Endodermal cell (in vitro differentiated cells): ENCODE measurements at regions not wholly inside any gene's neighbourhood (a gene's known extent, or its start where the extent isn't known, plus 50 kb on each side); places are given as distances from the start of the nearest gene placed in this dataset.
A peak's percentile ranks its signal among the peaks of the same experiment; 100 is the strongest.

ENCODE experiments used
- DNase-seq: peaks from one replicate; pipeline ENCODE4 v3.0.0-alpha.2; 2017
- H3K27ac ChIP-seq: 2 replicates; pipeline ENCODE4 v1.5.1; 2013; ENCODE audit warnings: mild to moderate bottlenecking, low read depth, low read length, moderate library complexity
- H3K27me3 ChIP-seq: 2 replicates; pipeline ENCODE4 v1.6.1; 2013; ENCODE audit warnings: mild to moderate bottlenecking, low read length, moderate library complexity; ENCODE audit not compliant: insufficient read depth, control insufficient read depth, poor library complexity, severe bottlenecking
- H3K36me3 ChIP-seq: 2 replicates; pipeline ENCODE4 v1.7.0; 2013; ENCODE audit warnings: mild to moderate bottlenecking, low read length, moderate library complexity; ENCODE audit not compliant: control insufficient read depth, insufficient read depth
- H3K4me1 ChIP-seq: one replicate; pipeline ENCODE4 v1.7.0; 2013; ENCODE audit warnings: low read length; ENCODE audit not compliant: control insufficient read depth, insufficient read depth
- H3K4me3 ChIP-seq: 2 replicates; pipeline ENCODE4 v1.5.1; 2013; ENCODE audit warnings: mild to moderate bottlenecking, low read length, moderate library complexity
- H3K9ac ChIP-seq: 2 replicates; pipeline ENCODE4 v1.6.1; 2013; ENCODE audit warnings: mild to moderate bottlenecking, low read length, moderate library complexity; ENCODE audit not compliant: poor library complexity, severe bottlenecking; ENCODE audit errors: extremely low read depth
- H3K9me3 ChIP-seq: 2 replicates; pipeline ENCODE4 v1.6.1; 2013; ENCODE audit warnings: mild to moderate bottlenecking, low read length, moderate library complexity; ENCODE audit not compliant: control insufficient read depth
- H3K27ac Mint-ChIP-seq: 2 replicates; pipeline ENCODE4 v1.8.0; 2020; ENCODE audit warnings: mixed read lengths
- H3K27me3 Mint-ChIP-seq: 2 replicates; pipeline ENCODE4 v1.8.0; 2021; ENCODE audit warnings: mild to moderate bottlenecking, mixed read lengths; ENCODE audit not compliant: insufficient read depth
- H3K36me3 Mint-ChIP-seq: 2 replicates; pipeline ENCODE4 v1.8.0; 2020; ENCODE audit warnings: low read depth, mixed read lengths
- H3K4me1 Mint-ChIP-seq: 2 replicates; pipeline ENCODE4 v1.8.0; 2020; ENCODE audit warnings: mixed read lengths
- H3K4me3 Mint-ChIP-seq: 2 replicates; pipeline ENCODE4 v1.8.0; 2020; ENCODE audit warnings: mild to moderate bottlenecking, moderate library complexity, mixed read lengths
- H3K9me3 Mint-ChIP-seq: 2 replicates; pipeline ENCODE4 v1.8.0; 2020; ENCODE audit warnings: mild to moderate bottlenecking, mixed read lengths
- CTCF ChIP-seq: fragments of 200-600 bp; sonication (generic); conservative IDR thresholded peaks from 2 replicates; pipeline ENCODE4 v1.5.0; 2021; ENCODE audit warnings: antibody characterized with exemption, mild to moderate bottlenecking
- WGBS, 2 experiments: methylation state at CpG; one replicate each; pipeline versions ENCODE4 v1.1.5 to v1.1.7; 2013; ENCODE audit warnings: missing lambda C conversion rate in 2 of 2, mixed read lengths in 1 of 2; ENCODE audit not compliant: insufficient coverage in 1 of 2, insufficient read length in 1 of 2; 5-methylcytosine and 5-hydroxymethylcytosine counted together

- Histone ChIP-seq H3K9me3 (no peaks in the 10 kb centered on the region), H3K4me3 (no peak overlapping the region), H3K9ac (no peak overlapping the region), H3K4me1 (no peaks in the 10 kb centered on the region), H3K36me3 (no peaks in the 10 kb centered on the region), H3K27ac (no peak overlapping the region), H3K27me3 (no peaks in the 10 kb centered on the region)
- Mint-ChIP-seq H3K9me3 (peaks cover 3% of the 10 kb centered on the region), H3K27me3 (peaks cover 2% of the 10 kb centered on the region), H3K4me3 (no peak overlapping the region), H3K36me3 (peaks cover 2% of the 10 kb centered on the region), H3K27ac (no peak overlapping the region), H3K4me1 (peaks cover 12% of the 10 kb centered on the region)
- DNase-seq, result peak; percentile 50
- WGBS, 2 experiments, result 93 to 94% methylated on average over 8 to 15 of the region's 15 CpGs
- TF ChIP-seq CTCF, result no peak
Observed at GRCh38 chr2:42967959-42968674, 175.7 kb upstream of the HAAO start.

GRCh38 chr2:42965910-42966309, 173.5 kb upstream of the HAAO start:
- Histone ChIP-seq H3K4me3 (no peak overlapping the region), H3K9me3 (no peaks in the 10 kb centered on the region), H3K27me3 (no peaks in the 10 kb centered on the region), H3K9ac (no peak overlapping the region), H3K4me1 (peaks cover 7% of the 10 kb centered on the region), H3K27ac (no peak overlapping the region), H3K36me3 (no peaks in the 10 kb centered on the region)
- Mint-ChIP-seq H3K27me3 (peaks cover 2% of the 10 kb centered on the region), H3K36me3 (no peaks in the 10 kb centered on the region), H3K9me3 (no peaks in the 10 kb centered on the region), H3K4me1 (peaks cover 28% of the 10 kb centered on the region), H3K4me3 (no peak overlapping the region), H3K27ac (no peak overlapping the region)
- WGBS, 2 experiments, result 80 to 98% methylated on average over 1 to 5 of the region's 5 CpGs
- no peak for TF ChIP-seq CTCF
- no peak for DNase-seq

GRCh38 chr2:42965196-42965595, 172.8 kb upstream of the HAAO start:
- 83 to 94% methylated on average over 3 to 4 of the region's 4 CpGs for WGBS, 2 experiments
- H3K27me3 Mint-ChIP-seq, result peaks cover 4% of the 10 kb centered on the region
- H3K36me3 Mint-ChIP-seq, result no peaks in the 10 kb centered on the region
- DNase-seq, result peak; percentile 34
- no peak overlapping the region for H3K4me3 Mint-ChIP-seq
- no peak overlapping the region for H3K27ac Mint-ChIP-seq
- H3K9me3 Mint-ChIP-seq, result no peaks in the 10 kb centered on the region
- no peaks in the 10 kb centered on the region for H3K27me3 ChIP-seq
- no peaks in the 10 kb centered on the region for H3K9me3 ChIP-seq
- no peak for TF ChIP-seq CTCF
- H3K36me3 ChIP-seq, result no peaks in the 10 kb centered on the region
- no peak overlapping the region for H3K4me3 ChIP-seq
- no peak overlapping the region for H3K27ac ChIP-seq
- peaks cover 7% of the 10 kb centered on the region for H3K4me1 ChIP-seq
- H3K9ac ChIP-seq, result no peak overlapping the region
- H3K4me1 Mint-ChIP-seq, result peaks cover 28% of the 10 kb centered on the region
